ENCODE measurements at regions not wholly inside any gene's neighbourhood (a gene's known extent, or its start where the extent isn't known, plus 50 kb on each side); places are given as distances from the start of the nearest gene placed in this dataset.

GRCh38 chr7:123352973-123353372, 153.2 kb upstream of the SLC13A1 start:
- no peak overlapping the region for H3K27ac ChIP-seq
- no peaks in the 10 kb centered on the region for H3K9me3 ChIP-seq
- H3K4me1 ChIP-seq (replicated peaks), result no peaks in the 10 kb centered on the region
- WGBS, result 76% methylated on average over 2 of the region's 2 CpGs
- no peak for DNase-seq (ENCODE audit: low spot score)
- H3K4me3 ChIP-seq, result no peak overlapping the region
- H3K27me3 ChIP-seq (replicated peaks; ENCODE audit: insufficient read depth), result no peaks in the 10 kb centered on the region
- intact Hi-C loops (cut with DNase I), result no loop called here
- TF ChIP-seq POLR2A (IDR thresholded peaks at IDR 0.05) (no peak), POLR2AphosphoS5 (IDR thresholded peaks at IDR 0.05) (no peak), CTCF (IDR thresholded peaks at IDR 0.05) (no peak)
- H3K36me3 ChIP-seq, result no peaks in the 10 kb centered on the region

- intact Hi-C loops (cut with DNase I), result no loop called here
- Histone ChIP-seq H3K9me3 (no peaks in the 10 kb centered on the region), H3K27me3 (replicated peaks; ENCODE audit: insufficient read depth) (no peaks in the 10 kb centered on the region), H3K4me3 (no peak overlapping the region), H3K4me1 (replicated peaks) (no peaks in the 10 kb centered on the region), H3K27ac (no peak overlapping the region), H3K36me3 (no peaks in the 10 kb centered on the region)
- WGBS, result 75% methylated on average over 7 of the region's 7 CpGs
- DNase-seq (ENCODE audit: low spot score), result no peak
- TF ChIP-seq CTCF (IDR thresholded peaks at IDR 0.05) (no peak), POLR2A (IDR thresholded peaks at IDR 0.05) (no peak), POLR2AphosphoS5 (IDR thresholded peaks at IDR 0.05) (no peak)
Measured at GRCh38 chr7:123351516-123352505, 152.0 kb upstream of the SLC13A1 start.

- Histone ChIP-seq H3K27ac (no peak overlapping the region), H3K9me3 (no peaks in the 10 kb centered on the region), H3K4me1 (replicated peaks) (no peaks in the 10 kb centered on the region), H3K36me3 (no peaks in the 10 kb centered on the region), H3K4me3 (no peak overlapping the region), H3K27me3 (replicated peaks; ENCODE audit: insufficient read depth) (no peaks in the 10 kb centered on the region)
- WGBS, result 92% methylated on average over 3 of the region's 3 CpGs
- no peak for DNase-seq (ENCODE audit: low spot score)
- TF ChIP-seq POLR2A (IDR thresholded peaks at IDR 0.05) (no peak), POLR2AphosphoS5 (IDR thresholded peaks at IDR 0.05) (no peak), CTCF (IDR thresholded peaks at IDR 0.05) (no peak)
- intact Hi-C loops (cut with DNase I), result no loop called here
Measured at GRCh38 chr7:123351027-123351426, 151.3 kb upstream of the SLC13A1 start.

- Histone ChIP-seq H3K27ac (no peak overlapping the region), H3K4me1 (replicated peaks) (no peaks in the 10 kb centered on the region), H3K4me3 (no peak overlapping the region), H3K9me3 (no peaks in the 10 kb centered on the region), H3K27me3 (replicated peaks; ENCODE audit: insufficient read depth) (no peaks in the 10 kb centered on the region), H3K36me3 (no peaks in the 10 kb centered on the region)
- intact Hi-C loops (cut with DNase I), result no loop called here
- TF ChIP-seq CTCF (IDR thresholded peaks at IDR 0.05), result no peak
- no peak for TF ChIP-seq POLR2A (IDR thresholded peaks at IDR 0.05)
- TF ChIP-seq POLR2AphosphoS5 (IDR thresholded peaks at IDR 0.05), result no peak
- WGBS, result 73% methylated on average over 1 of the region's 1 CpG
- no peak for DNase-seq (ENCODE audit: low spot score)
Measured at GRCh38 chr7:123348690-123349089, 148.9 kb upstream of the SLC13A1 start.

- TF ChIP-seq POLR2A (IDR thresholded peaks at IDR 0.05) (no peak), POLR2AphosphoS5 (IDR thresholded peaks at IDR 0.05) (no peak), CTCF (IDR thresholded peaks at IDR 0.05) (no peak)
- no peaks in the 10 kb centered on the region for H3K36me3 ChIP-seq
- intact Hi-C loops (cut with DNase I), result no loop called here
- no peaks in the 10 kb centered on the region for H3K27me3 ChIP-seq (replicated peaks; ENCODE audit: insufficient read depth)
- DNase-seq (ENCODE audit: low spot score), result no peak
- no peaks in the 10 kb centered on the region for H3K4me1 ChIP-seq (replicated peaks)
- no peak overlapping the region for H3K27ac ChIP-seq
- no peak overlapping the region for H3K4me3 ChIP-seq
- no peaks in the 10 kb centered on the region for H3K9me3 ChIP-seq
Measured at GRCh38 chr7:123346766-123347165, 147.0 kb upstream of the SLC13A1 start.

Data from prostate gland (tissue), 2 donors.